ENCODE measurements at regions not wholly inside any gene's neighbourhood (a gene's known extent, or its start where the extent isn't known, plus 50 kb on each side); places are given as distances from the start of the nearest gene placed in this dataset.

DNA sequence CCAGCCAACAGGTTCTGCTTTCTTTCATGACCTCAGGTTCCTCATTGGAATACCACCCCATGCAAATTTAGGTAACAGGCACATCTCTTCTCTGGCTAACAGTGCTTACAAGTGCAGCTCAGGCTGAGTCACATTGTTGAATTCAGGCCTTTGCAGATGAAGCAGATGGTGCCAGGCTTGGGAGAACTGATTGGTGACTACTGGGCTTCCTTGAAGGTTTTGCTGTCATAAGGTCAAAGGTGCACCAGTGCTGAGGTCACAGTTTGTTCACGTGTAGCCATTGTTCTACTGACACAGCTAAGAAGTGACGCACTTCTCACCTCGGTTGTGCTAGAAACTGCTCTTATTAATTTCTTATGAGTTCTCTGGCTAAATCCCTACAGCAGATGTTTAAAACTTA, 128.6 kb upstream of the BMPER start:
- CTCF ChIA-PET = no interaction called here
- TF ChIP-seq, protein P1, sequence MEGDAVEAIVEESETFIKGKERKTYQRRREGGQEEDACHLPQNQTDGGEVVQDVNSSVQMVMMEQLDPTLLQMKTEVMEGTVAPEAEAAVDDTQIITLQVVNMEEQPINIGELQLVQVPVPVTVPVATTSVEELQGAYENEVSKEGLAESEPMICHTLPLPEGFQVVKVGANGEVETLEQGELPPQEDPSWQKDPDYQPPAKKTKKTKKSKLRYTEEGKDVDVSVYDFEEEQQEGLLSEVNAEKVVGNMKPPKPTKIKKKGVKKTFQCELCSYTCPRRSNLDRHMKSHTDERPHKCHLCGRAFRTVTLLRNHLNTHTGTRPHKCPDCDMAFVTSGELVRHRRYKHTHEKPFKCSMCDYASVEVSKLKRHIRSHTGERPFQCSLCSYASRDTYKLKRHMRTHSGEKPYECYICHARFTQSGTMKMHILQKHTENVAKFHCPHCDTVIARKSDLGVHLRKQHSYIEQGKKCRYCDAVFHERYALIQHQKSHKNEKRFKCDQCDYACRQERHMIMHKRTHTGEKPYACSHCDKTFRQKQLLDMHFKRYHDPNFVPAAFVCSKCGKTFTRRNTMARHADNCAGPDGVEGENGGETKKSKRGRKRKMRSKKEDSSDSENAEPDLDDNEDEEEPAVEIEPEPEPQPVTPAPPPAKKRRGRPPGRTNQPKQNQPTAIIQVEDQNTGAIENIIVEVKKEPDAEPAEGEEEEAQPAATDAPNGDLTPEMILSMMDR (IDR thresholded peaks at IDR 0.05; ENCODE audit: unreplicated experiment) = no peak

DNA sequence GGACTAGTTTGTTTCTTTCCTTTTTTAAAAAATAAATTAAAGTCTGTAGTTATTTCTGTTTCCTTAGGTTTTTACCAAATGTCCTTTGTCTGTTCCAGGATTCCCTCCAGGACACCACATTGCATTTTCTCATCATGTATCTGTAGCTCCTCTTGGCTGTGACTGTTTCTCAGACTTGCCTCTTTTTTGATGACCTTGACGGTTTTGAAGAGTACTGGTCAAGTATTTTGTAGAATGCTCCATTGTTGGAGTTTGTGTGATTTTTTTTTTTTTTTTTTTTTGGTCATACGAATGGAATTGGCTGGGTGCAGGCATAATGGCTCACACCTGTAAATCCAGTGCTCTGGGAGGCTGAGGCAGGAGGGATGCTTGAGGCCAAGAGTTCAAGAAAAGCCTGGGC, 127.1 kb upstream of the BMPER start:
- CTCF ChIA-PET = no interaction called here
- no peak for DNase-seq
- no TSS peak for BruUV-seq (replicated peaks)
- no peaks in the 10 kb centered on the region for H3K4me1 Mint-ChIP-seq (ENCODE audit: low read depth, unreplicated experiment)
- H3K27ac Mint-ChIP-seq (ENCODE audit: unreplicated experiment) = no peak overlapping the region
- H3K27me3 Mint-ChIP-seq (ENCODE audit: unreplicated experiment) = peaks cover 41% of the 10 kb centered on the region
- intact Hi-C loops (cut with micrococcal nuclease; ENCODE audit: unreplicated experiment) = no loop called here
- H3K4me3 Mint-ChIP-seq (ENCODE audit: low read depth, unreplicated experiment) = no peak overlapping the region
- no peaks in the 10 kb centered on the region for H3K36me3 Mint-ChIP-seq (ENCODE audit: insufficient read depth, unreplicated experiment)
- TF ChIP-seq, protein P1 (IDR thresholded peaks at IDR 0.05; ENCODE audit: unreplicated experiment) = no peak
- no peaks in the 10 kb centered on the region for H3K9me3 Mint-ChIP-seq (ENCODE audit: low read depth, unreplicated experiment)

More for the DNA sequence above, 128.6 kb upstream of the BMPER start:
- BruUV-seq (replicated peaks) = no TSS peak
- no peaks in the 10 kb centered on the region for H3K9me3 Mint-ChIP-seq (ENCODE audit: low read depth, unreplicated experiment)
- H3K4me1 Mint-ChIP-seq (ENCODE audit: low read depth, unreplicated experiment) = no peaks in the 10 kb centered on the region
- H3K27me3 Mint-ChIP-seq (ENCODE audit: unreplicated experiment) = peaks cover 41% of the 10 kb centered on the region
- H3K27ac Mint-ChIP-seq (ENCODE audit: unreplicated experiment) = no peak overlapping the region
- intact Hi-C loops (cut with micrococcal nuclease; ENCODE audit: unreplicated experiment) = no loop called here
- H3K36me3 Mint-ChIP-seq (ENCODE audit: insufficient read depth, unreplicated experiment) = no peaks in the 10 kb centered on the region
- DNase-seq = no peak
- no peak overlapping the region for H3K4me3 Mint-ChIP-seq (ENCODE audit: low read depth, unreplicated experiment)

DNA sequence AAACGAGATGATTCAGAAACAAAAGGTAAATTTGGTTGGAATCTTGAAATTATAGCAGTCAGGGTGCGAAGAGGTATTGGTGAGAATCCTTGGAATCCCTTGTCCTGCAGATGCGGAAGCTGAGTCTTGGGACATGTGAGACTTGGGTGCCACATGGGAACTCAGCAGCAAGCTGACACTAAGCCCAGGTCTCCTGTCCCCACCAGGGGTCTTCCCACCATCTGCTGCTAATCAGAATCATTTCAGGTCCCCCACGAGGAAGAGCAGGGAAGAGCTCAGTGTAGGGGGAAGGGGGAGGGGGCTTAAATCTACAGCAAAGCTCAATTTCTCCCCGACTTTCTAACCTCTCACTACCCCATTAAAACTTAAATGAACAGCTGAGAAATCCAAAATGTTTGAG, 126.1 kb upstream of the BMPER start:
- H3K4me1 Mint-ChIP-seq (ENCODE audit: low read depth, unreplicated experiment) = no peaks in the 10 kb centered on the region
- CTCF ChIA-PET = no interaction called here
- no peaks in the 10 kb centered on the region for H3K36me3 Mint-ChIP-seq (ENCODE audit: insufficient read depth, unreplicated experiment)
- no TSS peak for BruUV-seq (replicated peaks)
- no peak for DNase-seq
- TF ChIP-seq, protein P1 (IDR thresholded peaks at IDR 0.05; ENCODE audit: unreplicated experiment) = no peak
- intact Hi-C loops (cut with micrococcal nuclease; ENCODE audit: unreplicated experiment) = no loop called here
- H3K4me3 Mint-ChIP-seq (ENCODE audit: low read depth, unreplicated experiment) = no peak overlapping the region
- H3K27ac Mint-ChIP-seq (ENCODE audit: unreplicated experiment) = no peak overlapping the region
- H3K9me3 Mint-ChIP-seq (ENCODE audit: low read depth, unreplicated experiment) = no peaks in the 10 kb centered on the region
- H3K27me3 Mint-ChIP-seq (ENCODE audit: unreplicated experiment) = peaks cover 34% of the 10 kb centered on the region

DNA sequence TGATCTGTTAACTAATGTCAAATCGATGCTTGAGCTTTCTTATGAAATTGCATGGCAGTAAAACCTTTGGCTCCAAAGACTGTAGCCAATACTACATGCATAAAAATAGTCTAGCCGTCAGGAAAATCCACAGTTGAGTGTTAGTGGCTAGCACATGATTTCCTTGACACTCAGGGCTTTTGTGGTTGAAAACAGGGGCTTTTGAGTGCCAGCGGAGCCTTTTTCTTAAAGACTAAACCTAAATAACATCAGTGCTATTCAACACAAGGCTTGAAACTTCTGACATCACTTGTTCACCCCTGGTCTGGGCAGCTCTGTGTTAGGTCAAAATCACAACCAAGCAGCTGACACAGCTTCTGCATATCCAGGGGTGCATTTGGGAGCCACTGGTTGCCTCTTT, 124.2 kb upstream of the BMPER start:
- H3K27me3 Mint-ChIP-seq (ENCODE audit: unreplicated experiment) = peaks cover 53% of the 10 kb centered on the region
- H3K9me3 Mint-ChIP-seq (ENCODE audit: low read depth, unreplicated experiment) = no peaks in the 10 kb centered on the region
- intact Hi-C loops (cut with micrococcal nuclease; ENCODE audit: unreplicated experiment) = no loop called here
- BruUV-seq (replicated peaks) = no TSS peak
- no peak overlapping the region for H3K4me3 Mint-ChIP-seq (ENCODE audit: low read depth, unreplicated experiment)
- H3K4me1 Mint-ChIP-seq (ENCODE audit: low read depth, unreplicated experiment) = no peaks in the 10 kb centered on the region
- TF ChIP-seq, protein P1 (IDR thresholded peaks at IDR 0.05; ENCODE audit: unreplicated experiment) = no peak
- H3K27ac Mint-ChIP-seq (ENCODE audit: unreplicated experiment) = no peak overlapping the region
- CTCF ChIA-PET = interaction anchor here (0.6 kb wide), 1 partner anchor 170 kb away, joined by 3 read pairs; no protein-coding TSS in a partner anchor
- H3K36me3 Mint-ChIP-seq (ENCODE audit: insufficient read depth, unreplicated experiment) = no peaks in the 10 kb centered on the region
- DNase-seq = no peak

All from Calu3 (cell line).